Activated CD4-positive, alpha-beta memory T cell treated with anti-CD3 and anti-CD28 coated beads for 36 hours (primary cell): ENCODE measurements at regions not wholly inside any gene's neighbourhood (a gene's known extent, or its start where the extent isn't known, plus 50 kb on each side); places are given as distances from the start of the nearest gene placed in this dataset.
"Not testable (repeated sequence)": the region's sequence is repeated elsewhere in the genome, so short reads cannot be mapped to it uniquely, and the experiment has no call there.

Source experiments
- CTCF ChIA-PET: fragments of 350-600 bp; sonication (Branson Sonifier 250); formaldehyde crosslinking; loops from one replicate; lab custom pipeline; 2021; ENCODE audit warnings: antibody characterized with exemption, inconsistent platforms; lab: Charles Lee
- POLR2A ChIA-PET: fragments of 350-600 bp; sonication (Branson Sonifier 250); formaldehyde crosslinking; loops from one replicate; lab custom pipeline; 2021; ENCODE audit warnings: antibody characterized with exemption; lab: Charles Lee
- DNase-seq: peaks from one replicate; pipeline ENCODE4 v3.0.0-alpha.2; 2020
- H3K27ac Mint-ChIP-seq: one replicate; pipeline ENCODE4 v1.8.0; 2021; ENCODE audit warnings: mixed read lengths
- H3K27me3 Mint-ChIP-seq: one replicate; pipeline ENCODE4 v1.8.0; 2021; ENCODE audit warnings: mixed read lengths
- H3K36me3 Mint-ChIP-seq: one replicate; pipeline ENCODE4 v1.8.0; 2021; ENCODE audit warnings: mixed read lengths
- H3K4me1 Mint-ChIP-seq: one replicate; pipeline ENCODE4 v1.8.0; 2021; ENCODE audit warnings: low read depth, mixed read lengths
- H3K4me3 Mint-ChIP-seq: one replicate; pipeline ENCODE4 v1.8.0; 2021; ENCODE audit warnings: mild to moderate bottlenecking, mixed read lengths
- H3K9me3 Mint-ChIP-seq: one replicate; pipeline ENCODE4 v1.8.0; 2021; ENCODE audit warnings: mixed read lengths
- intact Hi-C: fragments of 100-400 bp; cut with micrococcal nuclease; formaldehyde crosslinking; loops from one replicate; pipeline ENCODE4 v1.15.1; 2023

DNA sequence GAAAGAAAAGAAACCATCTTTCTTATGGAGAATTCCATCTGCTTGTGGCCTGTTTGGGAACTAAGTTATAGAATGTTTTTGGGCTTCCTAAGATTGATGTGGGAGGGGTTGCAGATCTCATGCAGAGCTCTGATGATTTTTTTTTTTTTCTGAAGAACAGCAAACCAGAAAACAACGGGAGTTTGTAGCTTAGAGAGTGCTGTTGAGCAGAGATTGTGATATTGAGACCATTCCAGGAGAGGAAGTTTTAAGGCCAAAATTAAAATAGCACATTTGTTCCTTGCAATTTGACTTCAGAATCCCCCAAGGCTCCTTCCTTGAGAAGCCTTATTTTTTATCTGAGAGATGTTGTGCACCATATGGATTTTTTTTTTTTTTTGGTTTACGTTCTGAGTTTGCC is 159.5 kb upstream of the NRP1 start:
- H3K27me3 Mint-ChIP-seq = peaks cover 3% of the 10 kb centered on the region
- no peak overlapping the region for H3K4me3 Mint-ChIP-seq
- ChIA-PET CTCF (no interaction called here), POLR2A (interaction anchor here (0.6 kb wide), 1 partner anchor 49 kb away, joined by 3 read pairs; no protein-coding TSS in a partner anchor)
- H3K9me3 Mint-ChIP-seq = no peaks in the 10 kb centered on the region
- no peaks in the 10 kb centered on the region for H3K4me1 Mint-ChIP-seq
- no peaks in the 10 kb centered on the region for H3K36me3 Mint-ChIP-seq
- no peak for DNase-seq
- no peak overlapping the region for H3K27ac Mint-ChIP-seq
- intact Hi-C loops = no loop called here

DNA sequence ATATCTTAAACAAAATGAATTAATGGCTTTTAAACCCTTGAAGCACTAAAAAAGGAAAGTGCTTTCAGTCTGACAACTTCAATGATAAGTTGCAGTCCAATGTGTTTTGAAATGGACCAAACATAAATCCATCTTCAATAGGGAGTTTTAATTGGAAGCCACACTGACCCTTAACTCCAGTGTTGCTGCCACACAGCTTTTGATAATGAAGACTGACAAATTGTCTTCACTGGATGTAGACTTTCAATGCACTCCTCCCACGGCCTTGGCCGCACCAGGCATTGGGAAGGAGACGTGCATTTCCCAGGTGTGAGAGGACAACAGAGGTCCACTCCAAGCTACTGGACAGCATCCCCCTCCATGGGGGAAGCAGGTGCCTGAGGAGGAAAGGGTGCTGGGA is 159.0 kb upstream of the NRP1 start:
- no peak overlapping the region for H3K27ac Mint-ChIP-seq
- ChIA-PET CTCF (no interaction called here), POLR2A (interaction anchor here (0.6 kb wide), 1 partner anchor 50 kb away, joined by 3 read pairs; no protein-coding TSS in a partner anchor)
- H3K4me3 Mint-ChIP-seq = no peak overlapping the region
- no peak for DNase-seq
- intact Hi-C loops = no loop called here
- H3K9me3 Mint-ChIP-seq = no peaks in the 10 kb centered on the region
- H3K4me1 Mint-ChIP-seq = no peaks in the 10 kb centered on the region
- no peaks in the 10 kb centered on the region for H3K36me3 Mint-ChIP-seq
- peaks cover 3% of the 10 kb centered on the region for H3K27me3 Mint-ChIP-seq

DNA sequence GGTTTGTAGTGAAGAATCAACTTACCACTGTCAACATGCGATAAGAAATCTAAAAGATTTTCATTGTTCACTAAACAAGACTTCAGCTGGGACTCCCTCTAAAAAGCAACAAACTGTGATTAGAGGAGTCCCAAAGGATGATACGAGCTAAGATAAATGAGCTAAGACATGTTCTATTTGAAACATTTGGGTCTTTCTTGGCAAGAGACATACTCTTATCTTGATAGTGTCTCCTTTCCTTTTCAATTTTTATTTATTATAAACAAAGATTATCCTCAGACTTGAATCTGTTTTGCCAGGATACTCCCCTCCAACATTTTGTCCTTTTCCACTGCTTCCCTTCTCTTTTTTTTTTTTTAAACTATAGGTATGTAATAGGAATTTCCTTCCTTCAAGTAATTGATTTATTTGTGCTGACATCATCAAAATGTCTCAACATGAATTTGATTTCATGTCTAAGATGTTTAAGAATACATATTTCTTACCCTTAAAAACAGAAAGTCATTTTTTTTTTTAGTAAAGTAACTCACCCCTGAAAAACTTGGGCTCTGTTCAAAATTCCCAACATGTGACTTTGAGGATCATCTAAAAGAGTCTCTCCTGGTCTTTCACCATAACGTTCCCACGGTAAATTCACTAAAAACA is 158.4 kb upstream of the NRP1 start:
- CTCF ChIA-PET = no interaction called here
- Mint-ChIP-seq H3K9me3 (no peaks in the 10 kb centered on the region), H3K27ac (no peak overlapping the region), H3K4me3 (no peak overlapping the region), H3K36me3 (no peaks in the 10 kb centered on the region), H3K27me3 (peaks cover 3% of the 10 kb centered on the region), H3K4me1 (no peaks in the 10 kb centered on the region)
- POLR2A ChIA-PET = no interaction called here
- intact Hi-C loops = no loop called here
- no peak for DNase-seq

DNA sequence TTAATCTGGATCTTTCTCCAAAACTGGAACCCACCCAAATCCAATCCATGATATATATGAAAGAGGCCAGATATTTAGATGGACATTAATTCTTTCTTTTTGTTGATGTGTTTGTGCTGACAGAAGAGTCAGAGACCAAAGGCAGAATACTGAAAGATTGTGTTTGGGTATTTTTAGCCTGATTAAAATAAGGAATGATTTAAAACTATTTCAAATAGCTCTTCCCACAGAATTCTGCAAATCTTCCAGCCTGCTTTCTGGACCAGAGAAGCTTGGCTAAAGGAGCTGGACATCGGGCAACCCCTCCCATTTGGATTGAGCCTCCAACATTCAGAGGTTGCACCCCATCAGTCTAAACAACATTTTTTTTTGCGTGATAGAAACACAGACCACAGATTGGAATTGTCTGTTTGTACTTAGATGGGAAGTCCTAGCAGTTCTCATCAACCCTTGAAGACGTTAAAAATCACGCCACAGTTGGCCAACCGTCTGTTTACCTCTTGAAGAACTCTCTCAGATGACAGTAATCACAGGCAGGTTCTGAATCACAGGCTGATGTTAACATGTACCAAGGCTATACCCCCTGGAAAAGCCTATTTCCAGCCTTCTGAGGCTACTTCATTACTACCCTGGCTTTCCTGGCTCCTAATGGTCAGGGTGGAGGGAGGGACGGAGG is 155.2 kb upstream of the NRP1 start:
- no peak for DNase-seq
- POLR2A ChIA-PET = no interaction called here
- peaks cover 3% of the 10 kb centered on the region for H3K27me3 Mint-ChIP-seq
- CTCF ChIA-PET = no interaction called here
- intact Hi-C loops = no loop called here
- H3K4me3 Mint-ChIP-seq = no peak overlapping the region
- H3K4me1 Mint-ChIP-seq = peaks cover 10% of the 10 kb centered on the region
- no peaks in the 10 kb centered on the region for H3K36me3 Mint-ChIP-seq
- H3K27ac Mint-ChIP-seq = no peak overlapping the region
- no peaks in the 10 kb centered on the region for H3K9me3 Mint-ChIP-seq

DNA sequence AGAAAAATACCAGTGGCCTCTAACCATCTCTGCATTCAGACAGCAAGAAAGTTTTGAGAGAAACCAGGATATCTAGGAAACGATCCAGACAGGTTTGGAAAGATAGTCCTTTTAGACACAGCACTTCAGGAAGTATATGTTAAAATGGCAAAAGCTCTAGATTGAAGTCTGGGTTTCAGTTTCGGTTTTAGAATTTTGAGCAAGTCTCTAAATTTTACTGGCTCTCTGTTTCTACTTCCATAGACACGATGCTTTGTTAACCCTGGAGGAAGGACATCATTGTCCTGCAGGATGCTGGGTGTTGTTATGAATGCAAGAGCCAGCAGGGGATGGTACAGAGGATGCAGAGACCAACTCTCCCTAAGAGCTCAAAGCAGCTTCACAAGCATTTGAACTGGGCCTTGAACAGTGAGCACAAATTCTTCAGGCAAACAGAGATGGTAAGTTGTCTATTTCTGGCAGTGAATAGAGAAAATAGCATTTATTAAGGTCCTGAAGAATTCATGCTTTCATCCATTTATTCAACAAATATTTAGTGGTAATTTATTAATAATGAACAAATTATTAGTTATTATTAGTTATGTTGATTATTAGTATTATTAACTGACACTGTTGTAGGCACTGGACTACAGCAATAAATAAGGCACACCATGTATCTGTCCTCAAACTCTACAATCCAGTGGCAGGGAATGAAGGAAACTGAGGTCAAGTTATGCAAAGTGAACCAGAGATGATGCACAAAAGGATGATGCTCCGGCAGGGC is 152.7 kb upstream of the NRP1 start:
- H3K4me3 Mint-ChIP-seq = no peak overlapping the region
- no peak for DNase-seq
- no peaks in the 10 kb centered on the region for H3K9me3 Mint-ChIP-seq
- peaks cover 10% of the 10 kb centered on the region for H3K4me1 Mint-ChIP-seq
- intact Hi-C loops = no loop called here
- no peaks in the 10 kb centered on the region for H3K27me3 Mint-ChIP-seq
- ChIA-PET POLR2A (no interaction called here), CTCF (no interaction called here)
- no peak overlapping the region for H3K27ac Mint-ChIP-seq
- H3K36me3 Mint-ChIP-seq = no peaks in the 10 kb centered on the region

DNA sequence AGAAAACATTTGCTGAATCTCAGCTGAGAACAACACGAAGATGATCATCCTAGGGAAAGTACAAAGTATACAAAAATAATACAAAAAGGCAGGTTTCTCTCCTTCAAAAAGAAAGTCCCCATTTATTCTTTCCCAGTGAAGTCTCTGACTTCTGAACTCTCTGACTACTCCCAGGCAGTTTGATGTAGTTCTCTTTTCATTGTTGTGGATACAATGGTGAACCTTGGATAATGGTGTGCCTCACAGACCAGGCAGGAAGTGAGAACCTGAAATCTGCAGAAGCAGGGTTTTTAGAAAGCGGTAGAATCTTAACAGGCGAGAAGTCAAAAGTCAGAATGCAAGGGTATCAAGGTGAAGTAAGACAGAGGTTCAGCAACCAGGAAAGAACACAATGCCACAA is 150.8 kb upstream of the NRP1 start:
- POLR2A ChIA-PET = interaction anchor here (0.6 kb wide), 1 partner anchor 65 kb away, joined by 3 read pairs; no protein-coding TSS in a partner anchor
- intact Hi-C loops = no loop called here
- CTCF ChIA-PET = no interaction called here

DNA sequence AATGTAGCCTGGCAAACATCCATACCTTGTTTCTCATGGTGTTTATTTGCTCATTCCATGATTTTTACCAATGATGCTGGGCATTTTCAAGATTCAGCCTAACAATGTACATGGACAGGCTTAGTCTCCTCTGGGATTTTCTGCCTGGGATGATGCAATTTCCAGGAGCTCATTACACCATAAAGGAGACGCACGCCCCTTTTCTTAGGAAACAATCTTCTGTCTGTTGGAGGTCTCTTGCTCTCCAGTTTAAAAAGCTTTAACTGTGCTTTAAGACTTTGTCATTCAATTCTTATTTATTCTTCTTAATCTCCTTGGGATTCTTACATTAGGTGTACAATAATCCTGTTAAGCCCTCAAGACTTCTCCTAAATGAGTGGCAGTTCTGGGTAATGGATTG is 150.3 kb upstream of the NRP1 start:
- Mint-ChIP-seq H3K4me3 (no peak overlapping the region), H3K36me3 (no peaks in the 10 kb centered on the region), H3K4me1 (peaks cover 10% of the 10 kb centered on the region), H3K27me3 (no peaks in the 10 kb centered on the region), H3K27ac (no peak overlapping the region), H3K9me3 (no peaks in the 10 kb centered on the region)
- intact Hi-C loops = no loop called here
- DNase-seq = no peak
- ChIA-PET CTCF (no interaction called here), POLR2A (no interaction called here)

More for the DNA sequence above, 150.8 kb upstream of the NRP1 start:
- no peaks in the 10 kb centered on the region for H3K9me3 Mint-ChIP-seq
- H3K4me1 Mint-ChIP-seq = peaks cover 10% of the 10 kb centered on the region
- no peak overlapping the region for H3K27ac Mint-ChIP-seq
- H3K27me3 Mint-ChIP-seq = no peaks in the 10 kb centered on the region
- no peak for DNase-seq
- H3K4me3 Mint-ChIP-seq = no peak overlapping the region
- H3K36me3 Mint-ChIP-seq = no peaks in the 10 kb centered on the region

DNA sequence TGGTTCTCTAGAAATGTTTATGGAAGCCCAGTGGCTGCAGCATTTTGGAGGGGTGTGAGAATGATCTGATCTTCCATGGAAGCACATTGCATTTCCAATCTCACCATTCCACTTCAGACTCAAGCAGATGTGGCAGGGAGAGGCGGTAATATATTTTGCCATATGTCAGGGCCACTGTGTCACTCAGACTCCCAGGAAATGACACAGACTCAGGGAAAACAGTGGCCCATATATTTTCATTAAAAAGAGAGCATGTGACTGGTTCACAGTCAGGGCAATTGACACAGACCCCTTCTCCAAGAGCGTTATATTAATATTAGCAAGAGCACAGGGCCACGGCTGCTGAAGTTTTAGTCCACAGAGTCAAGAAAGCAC is 149.3 kb upstream of the NRP1 start:
- peaks cover 10% of the 10 kb centered on the region for H3K4me1 Mint-ChIP-seq
- no peak overlapping the region for H3K4me3 Mint-ChIP-seq
- no peaks in the 10 kb centered on the region for H3K9me3 Mint-ChIP-seq
- no peak for DNase-seq
- no peaks in the 10 kb centered on the region for H3K27me3 Mint-ChIP-seq
- ChIA-PET POLR2A (no interaction called here), CTCF (no interaction called here)
- no peak overlapping the region for H3K27ac Mint-ChIP-seq
- intact Hi-C loops = no loop called here
- no peaks in the 10 kb centered on the region for H3K36me3 Mint-ChIP-seq

DNA sequence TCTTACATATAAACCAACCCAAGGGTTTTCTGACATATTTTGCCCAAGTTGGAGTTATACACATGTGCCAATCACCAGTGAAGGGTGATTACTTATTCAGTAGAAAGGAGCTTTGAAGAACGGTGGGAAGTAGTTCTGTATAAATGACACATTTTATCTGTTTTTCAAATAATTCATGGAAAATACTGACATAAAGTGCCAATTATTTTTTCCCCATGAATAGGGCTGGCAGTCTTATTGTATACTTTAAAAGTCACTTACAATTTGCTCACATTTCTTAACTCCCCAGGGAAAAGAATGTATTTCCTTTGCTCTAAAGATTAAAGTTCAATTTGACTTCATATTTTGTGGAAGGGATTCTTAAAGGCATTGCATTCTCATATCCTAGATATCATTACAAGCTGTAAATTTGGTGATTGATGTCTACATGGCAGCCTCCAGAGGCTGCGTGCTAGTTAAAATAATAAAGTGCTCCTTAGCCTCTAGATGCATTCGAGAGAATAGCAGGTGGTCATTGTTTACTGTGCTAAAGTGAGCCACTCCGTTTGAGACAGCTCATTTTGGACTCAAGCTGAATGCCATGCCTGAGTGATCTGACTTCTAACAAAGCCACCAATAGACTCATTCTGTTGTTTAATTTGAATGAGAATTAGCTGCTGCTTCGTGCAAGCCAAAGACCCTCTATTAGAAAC is 148.8 kb upstream of the NRP1 start:
- CTCF ChIA-PET = no interaction called here
- no peaks in the 10 kb centered on the region for H3K27me3 Mint-ChIP-seq

DNA sequence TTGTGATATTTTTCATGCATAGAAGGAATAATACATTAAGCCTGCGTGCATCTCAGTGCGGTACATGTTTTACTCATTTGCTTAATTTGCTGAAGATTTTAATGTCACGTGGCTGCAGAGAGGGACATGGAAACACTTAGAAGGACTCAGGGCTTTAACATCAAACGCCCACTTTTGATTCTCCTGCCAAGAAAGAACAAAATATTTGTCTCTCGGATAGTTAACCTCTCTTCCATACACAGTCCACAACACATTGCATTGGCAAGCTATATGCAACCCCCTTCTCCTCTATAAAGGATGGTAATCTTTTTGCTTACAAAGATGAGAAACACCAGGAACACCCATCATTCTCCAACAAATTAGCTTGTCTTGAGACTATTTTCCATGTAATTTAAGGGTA is 148.0 kb upstream of the NRP1 start:
- H3K4me3 Mint-ChIP-seq = no peak overlapping the region
- H3K27me3 Mint-ChIP-seq = no peaks in the 10 kb centered on the region
- intact Hi-C loops = no loop called here
- no peak overlapping the region for H3K27ac Mint-ChIP-seq
- CTCF ChIA-PET = no interaction called here
- no peaks in the 10 kb centered on the region for H3K36me3 Mint-ChIP-seq
- POLR2A ChIA-PET = no interaction called here
- H3K4me1 Mint-ChIP-seq = peaks cover 10% of the 10 kb centered on the region
- H3K9me3 Mint-ChIP-seq = no peaks in the 10 kb centered on the region
- no peak for DNase-seq

More for the DNA sequence above, 148.8 kb upstream of the NRP1 start:
- intact Hi-C loops = no loop called here
- H3K9me3 Mint-ChIP-seq = no peaks in the 10 kb centered on the region
- H3K4me1 Mint-ChIP-seq = peaks cover 10% of the 10 kb centered on the region
- no peaks in the 10 kb centered on the region for H3K36me3 Mint-ChIP-seq
- no peak for DNase-seq
- H3K4me3 Mint-ChIP-seq = no peak overlapping the region
- POLR2A ChIA-PET = no interaction called here
- H3K27ac Mint-ChIP-seq = no peak overlapping the region

DNA sequence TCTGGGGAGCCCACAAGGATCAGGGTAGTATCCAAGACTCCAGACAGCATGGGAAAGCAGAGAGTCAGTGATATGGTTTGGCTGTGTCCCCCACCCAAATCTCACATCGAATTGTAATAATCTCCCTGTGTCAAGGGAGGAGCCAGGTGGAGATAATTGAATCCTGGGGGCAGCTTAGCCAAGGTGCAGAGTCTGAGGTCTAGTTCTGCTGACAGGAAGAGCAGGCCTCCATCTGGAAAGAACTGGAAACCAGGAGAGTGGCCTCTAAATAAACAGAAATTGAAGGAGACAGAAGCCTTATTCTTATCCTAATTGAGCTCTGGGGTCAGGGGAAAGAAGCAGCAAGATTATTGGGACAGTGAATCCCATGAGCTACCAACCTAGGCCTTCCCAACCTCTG is 146.7 kb upstream of the NRP1 start:
- H3K4me3 Mint-ChIP-seq = no peak overlapping the region
- ChIA-PET CTCF (no interaction called here), POLR2A (no interaction called here)
- H3K36me3 Mint-ChIP-seq = no peaks in the 10 kb centered on the region
- no peaks in the 10 kb centered on the region for H3K27me3 Mint-ChIP-seq
- intact Hi-C loops = no loop called here
- DNase-seq = no peak
- H3K9me3 Mint-ChIP-seq = no peaks in the 10 kb centered on the region
- no peak overlapping the region for H3K27ac Mint-ChIP-seq
- peaks cover under 1% of the 10 kb centered on the region for H3K4me1 Mint-ChIP-seq

DNA sequence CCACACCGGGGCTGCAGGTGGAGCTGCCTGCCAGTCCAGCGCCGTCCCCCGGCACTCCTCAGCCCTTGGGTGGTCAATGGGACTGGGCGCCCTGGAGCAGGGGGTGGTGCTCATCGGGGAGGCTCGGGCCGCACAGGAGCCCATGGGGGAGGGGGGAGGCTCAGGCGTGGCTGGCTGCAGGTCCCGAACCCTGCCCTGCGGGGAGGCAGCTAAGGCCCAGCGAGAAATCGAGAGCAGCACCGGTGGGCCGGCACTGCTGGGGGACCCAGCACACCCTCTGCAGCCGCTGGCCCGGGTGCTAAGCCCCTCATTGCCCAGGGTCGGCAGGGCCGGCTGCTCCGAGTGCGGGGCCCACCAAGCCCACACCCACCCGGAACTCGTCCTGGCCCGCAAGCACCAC is 145.9 kb upstream of the NRP1 start:
- intact Hi-C loops, POLR2A ChIA-PET: not testable (repeated sequence)

More for the DNA sequence above, 145.9 kb upstream of the NRP1 start:
- H3K36me3 Mint-ChIP-seq, CTCF ChIA-PET, H3K27ac Mint-ChIP-seq, DNase-seq, H3K4me1 Mint-ChIP-seq, H3K9me3 Mint-ChIP-seq, H3K4me3 Mint-ChIP-seq, H3K27me3 Mint-ChIP-seq: not testable (repeated sequence)
